Transverse colon (tissue), 4 donors: ENCODE measurements at regions not wholly inside any gene's neighbourhood (a gene's known extent, or its start where the extent isn't known, plus 50 kb on each side); places are given as distances from the start of the nearest gene placed in this dataset.

Experiments
- POLR2AphosphoS5 ChIP-seq, 3 donors: sonication (generic); formaldehyde crosslinking; IDR thresholded peaks; one replicate each; pipeline ENCODE4 v1.6.1; 2016; ENCODE audit warnings: antibody characterized with exemption in 3 of 3
- TF ChIP-seq, protein P1 (sequence below), 5 experiments: fragments of 200-600 bp in 3 of 5; fragments of 450-650 bp in 2 of 5; sonication (generic) in 3 of 5; IDR thresholded peaks; 1 replicate in 2 of 5; 2 replicates in 3 of 5; pipeline ENCODE4 v1.5.1; 2016 to 2017; ENCODE audit warnings: antibody characterized with exemption in 5 of 5, inconsistent platforms in 3 of 5, mild to moderate bottlenecking in 2 of 5, moderate library complexity in 1 of 5

DNA sequence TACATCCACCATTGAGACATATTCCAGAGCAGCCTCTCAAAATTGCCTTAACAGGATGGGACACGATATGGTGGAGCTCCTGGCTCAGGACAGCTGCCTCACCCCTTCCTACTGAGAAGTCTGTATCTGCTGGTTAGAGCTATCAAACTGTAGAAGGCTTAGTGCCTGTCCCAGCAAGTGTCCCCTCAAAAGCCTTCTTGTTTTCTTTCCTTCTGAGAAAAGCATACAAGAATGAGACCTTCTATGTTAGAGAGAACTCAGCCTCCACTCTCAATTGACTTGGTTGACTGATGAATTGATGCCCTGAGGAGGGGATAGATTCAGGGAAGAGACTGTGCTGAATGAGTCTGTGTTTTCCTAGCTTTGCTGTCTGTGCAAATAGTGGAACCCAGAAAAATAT is 2020.9 kb downstream of the TP53TG3F start:
- TF ChIP-seq, protein P1, sequence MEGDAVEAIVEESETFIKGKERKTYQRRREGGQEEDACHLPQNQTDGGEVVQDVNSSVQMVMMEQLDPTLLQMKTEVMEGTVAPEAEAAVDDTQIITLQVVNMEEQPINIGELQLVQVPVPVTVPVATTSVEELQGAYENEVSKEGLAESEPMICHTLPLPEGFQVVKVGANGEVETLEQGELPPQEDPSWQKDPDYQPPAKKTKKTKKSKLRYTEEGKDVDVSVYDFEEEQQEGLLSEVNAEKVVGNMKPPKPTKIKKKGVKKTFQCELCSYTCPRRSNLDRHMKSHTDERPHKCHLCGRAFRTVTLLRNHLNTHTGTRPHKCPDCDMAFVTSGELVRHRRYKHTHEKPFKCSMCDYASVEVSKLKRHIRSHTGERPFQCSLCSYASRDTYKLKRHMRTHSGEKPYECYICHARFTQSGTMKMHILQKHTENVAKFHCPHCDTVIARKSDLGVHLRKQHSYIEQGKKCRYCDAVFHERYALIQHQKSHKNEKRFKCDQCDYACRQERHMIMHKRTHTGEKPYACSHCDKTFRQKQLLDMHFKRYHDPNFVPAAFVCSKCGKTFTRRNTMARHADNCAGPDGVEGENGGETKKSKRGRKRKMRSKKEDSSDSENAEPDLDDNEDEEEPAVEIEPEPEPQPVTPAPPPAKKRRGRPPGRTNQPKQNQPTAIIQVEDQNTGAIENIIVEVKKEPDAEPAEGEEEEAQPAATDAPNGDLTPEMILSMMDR (IDR thresholded peaks at IDR 0.05), result no peak
- no peak for TF ChIP-seq POLR2AphosphoS5 (IDR thresholded peaks at IDR 0.05)
